PC-9 (cell line): ENCODE measurements at regions not wholly inside any gene's neighbourhood (a gene's known extent, or its start where the extent isn't known, plus 50 kb on each side); places are given as distances from the start of the nearest gene placed in this dataset.

Source experiments
- CTCF ChIP-seq: fragments of 200-600 bp; sonication (generic); conservative IDR thresholded peaks from 2 replicates; pipeline ENCODE4 v1.6.1; 2017; ENCODE audit warnings: mixed run types, antibody characterized with exemption, mild to moderate bottlenecking, moderate library complexity
- EZH2 ChIP-seq: fragments of 200-600 bp; sonication (generic); IDR thresholded peaks from 2 replicates; pipeline ENCODE4 v1.8.0; 2017; ENCODE audit warnings: antibody characterized with exemption, low read depth

GRCh38 chr10:3002304-3002703 lies 65.0 kb upstream of the PFKP start:
- no peak for TF ChIP-seq CTCF
- no peak for TF ChIP-seq EZH2
